Right atrium auricular region (tissue), 2 donors: ENCODE measurements at regions not wholly inside any gene's neighbourhood (a gene's known extent, or its start where the extent isn't known, plus 50 kb on each side); places are given as distances from the start of the nearest gene placed in this dataset.

Experiments
- DNase-seq: peaks from one replicate; pipeline ENCODE4 v3.0.0-alpha.2; 2019; ENCODE audit warnings: low spot score
- H3K27ac ChIP-seq, 2 donors: fragments of 200-600 bp; sonication (generic); 1 replicate in 1 of 2; 2 replicates in 1 of 2; pipeline ENCODE4 v1.5.1; 2016 to 2019
- H3K27me3 ChIP-seq, 2 donors: fragments of 200-600 bp; sonication (generic); one replicate each; pipeline versions ENCODE4 v1.5.1 to v1.6.0; 2017 to 2019
- H3K36me3 ChIP-seq: fragments of 200-600 bp; sonication (generic); one replicate; pipeline ENCODE4 v1.5.1; 2016
- H3K4me1 ChIP-seq, 2 donors: fragments of 200-600 bp; sonication (generic); one replicate each; pipeline versions ENCODE4 v1.5.1 to v1.6.0; 2017 to 2019
- H3K4me3 ChIP-seq, 2 donors: fragments of 200-600 bp; sonication (generic); 1 replicate in 1 of 2; 2 replicates in 1 of 2; pipeline ENCODE4 v1.5.1; 2017 to 2019; ENCODE audit warnings: mild to moderate bottlenecking in 1 of 2, moderate library complexity in 1 of 2
- H3K9me3 ChIP-seq, 2 donors: fragments of 200-600 bp; sonication (generic); one replicate each; pipeline ENCODE4 v1.5.1; 2019
- TF ChIP-seq, protein P1 (sequence below), 2 donors: fragments of 200-600 bp; sonication (generic); IDR thresholded peaks; one replicate each; pipeline ENCODE4 v1.5.1; 2019; ENCODE audit warnings: antibody characterized with exemption in 2 of 2

DNA sequence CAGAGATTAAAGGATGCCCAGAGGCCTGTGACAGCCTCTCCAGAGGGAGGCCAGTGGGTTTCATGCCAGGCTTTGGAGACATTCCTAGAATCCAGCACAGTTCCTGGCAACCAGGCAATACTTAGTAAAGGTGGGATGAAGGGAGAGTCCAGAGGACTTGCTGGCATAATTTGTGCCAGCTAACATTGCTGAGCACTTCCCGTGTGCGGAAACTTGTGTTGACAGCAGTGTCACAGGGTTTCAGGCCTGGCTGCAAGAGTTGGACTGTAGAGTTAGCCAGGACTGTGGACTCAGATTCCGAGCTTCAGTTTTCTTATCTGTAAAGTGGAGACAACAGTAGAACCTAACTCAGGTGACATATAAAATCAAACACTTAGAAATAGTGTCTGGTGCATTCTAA lies 141.7 kb downstream of the SALL1 start:
- no peaks in the 10 kb centered on the region for H3K27me3 ChIP-seq
- no peak overlapping the region for H3K4me3 ChIP-seq
- TF ChIP-seq, protein P1, sequence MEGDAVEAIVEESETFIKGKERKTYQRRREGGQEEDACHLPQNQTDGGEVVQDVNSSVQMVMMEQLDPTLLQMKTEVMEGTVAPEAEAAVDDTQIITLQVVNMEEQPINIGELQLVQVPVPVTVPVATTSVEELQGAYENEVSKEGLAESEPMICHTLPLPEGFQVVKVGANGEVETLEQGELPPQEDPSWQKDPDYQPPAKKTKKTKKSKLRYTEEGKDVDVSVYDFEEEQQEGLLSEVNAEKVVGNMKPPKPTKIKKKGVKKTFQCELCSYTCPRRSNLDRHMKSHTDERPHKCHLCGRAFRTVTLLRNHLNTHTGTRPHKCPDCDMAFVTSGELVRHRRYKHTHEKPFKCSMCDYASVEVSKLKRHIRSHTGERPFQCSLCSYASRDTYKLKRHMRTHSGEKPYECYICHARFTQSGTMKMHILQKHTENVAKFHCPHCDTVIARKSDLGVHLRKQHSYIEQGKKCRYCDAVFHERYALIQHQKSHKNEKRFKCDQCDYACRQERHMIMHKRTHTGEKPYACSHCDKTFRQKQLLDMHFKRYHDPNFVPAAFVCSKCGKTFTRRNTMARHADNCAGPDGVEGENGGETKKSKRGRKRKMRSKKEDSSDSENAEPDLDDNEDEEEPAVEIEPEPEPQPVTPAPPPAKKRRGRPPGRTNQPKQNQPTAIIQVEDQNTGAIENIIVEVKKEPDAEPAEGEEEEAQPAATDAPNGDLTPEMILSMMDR (IDR thresholded peaks at IDR 0.05), result no peak
- no peak for DNase-seq
- H3K27ac ChIP-seq, result no peak overlapping the region
- peaks cover 0 to 11% of the 10 kb centered on the region in 2 donors for H3K9me3 ChIP-seq
- no peaks in the 10 kb centered on the region for H3K4me1 ChIP-seq
- no peaks in the 10 kb centered on the region for H3K36me3 ChIP-seq

DNA sequence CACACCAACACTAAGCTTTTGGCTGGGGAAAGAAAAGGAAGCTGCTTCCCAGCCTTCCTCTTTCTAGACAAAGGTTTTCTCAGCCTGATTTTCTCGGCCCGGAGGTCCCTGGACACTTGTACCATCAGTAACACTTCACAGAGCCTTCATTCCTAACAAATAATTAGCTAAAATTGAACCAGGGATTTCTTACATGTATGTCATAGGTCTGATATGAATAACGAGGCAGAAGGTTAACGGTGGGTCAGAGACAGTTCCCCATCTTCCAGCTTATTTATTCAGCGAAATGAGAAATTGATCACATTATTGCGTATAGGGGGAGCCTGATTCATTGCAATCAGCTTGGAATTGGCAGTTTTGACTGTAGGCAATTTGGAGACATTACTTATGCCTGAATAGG lies 142.5 kb downstream of the SALL1 start:
- H3K27ac ChIP-seq, result no peak overlapping the region
- TF ChIP-seq, protein P1 (IDR thresholded peaks at IDR 0.05), result no peak

DNA sequence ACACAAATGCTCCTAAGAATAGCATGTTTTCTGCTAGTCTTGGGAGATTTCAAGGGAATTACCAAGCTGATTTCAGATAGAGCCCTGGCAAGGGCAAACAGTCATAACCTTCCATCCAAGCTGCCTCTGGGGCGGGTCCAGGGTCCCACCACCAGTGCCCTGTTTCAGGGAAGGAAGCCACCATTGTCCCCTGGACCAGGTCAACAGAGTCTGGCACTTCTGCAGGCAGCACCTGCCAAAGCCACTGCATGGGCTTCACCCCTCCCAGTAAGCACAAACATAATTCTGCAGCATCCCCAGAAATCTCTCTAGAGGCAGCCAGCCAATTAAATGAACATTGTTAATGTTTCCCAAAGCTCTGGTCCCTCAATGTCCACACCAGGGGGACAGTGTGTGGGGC lies 143.0 kb downstream of the SALL1 start:
- no peaks in the 10 kb centered on the region for H3K27me3 ChIP-seq
- H3K9me3 ChIP-seq, result peaks cover 0 to 11% of the 10 kb centered on the region in 2 donors
- no peak overlapping the region for H3K27ac ChIP-seq
- no peak overlapping the region for H3K4me3 ChIP-seq
- TF ChIP-seq, protein P1 (IDR thresholded peaks at IDR 0.05), result no peak
- no peaks in the 10 kb centered on the region for H3K36me3 ChIP-seq
- no peak for DNase-seq
- H3K4me1 ChIP-seq, result no peaks in the 10 kb centered on the region

More for the DNA sequence above, 142.5 kb downstream of the SALL1 start:
- H3K4me1 ChIP-seq, result no peaks in the 10 kb centered on the region
- no peak overlapping the region for H3K4me3 ChIP-seq
- H3K9me3 ChIP-seq, result peaks cover 0 to 11% of the 10 kb centered on the region in 2 donors
- DNase-seq, result no peak
- no peaks in the 10 kb centered on the region for H3K27me3 ChIP-seq
- H3K36me3 ChIP-seq, result no peaks in the 10 kb centered on the region

DNA sequence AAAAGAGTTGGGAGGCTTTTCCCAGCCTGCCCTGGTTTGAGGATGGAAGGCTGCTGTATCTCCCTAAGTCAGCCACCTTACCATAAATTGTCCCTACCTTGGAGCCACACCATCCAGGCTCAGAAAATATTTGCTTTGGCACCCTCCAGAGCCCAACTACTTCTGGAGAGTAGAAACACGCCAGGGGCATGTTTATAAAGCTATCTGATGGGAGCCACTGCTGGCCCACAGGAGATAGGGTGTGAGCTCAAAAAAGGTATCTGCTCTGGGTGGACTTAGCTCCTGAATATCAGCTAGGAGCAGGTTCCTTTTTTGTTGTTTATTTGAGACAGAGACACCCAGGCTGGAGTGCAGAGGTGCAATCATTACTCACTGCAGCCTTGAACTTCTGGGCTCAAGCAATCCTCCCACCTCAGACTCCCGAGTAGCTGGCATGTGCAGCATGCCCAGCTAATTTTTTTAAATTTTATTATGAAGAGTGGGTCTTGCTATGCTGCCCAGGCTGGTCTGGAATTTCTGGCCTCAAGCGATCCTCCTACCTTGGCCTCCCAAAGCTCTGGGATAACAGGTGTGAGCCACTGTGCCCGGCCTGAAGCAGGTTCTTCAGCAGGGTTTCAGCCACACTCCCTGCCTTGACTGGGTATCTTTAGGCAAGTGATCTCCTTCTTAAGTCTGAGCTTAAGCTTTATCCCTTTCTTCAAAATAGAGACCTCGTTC lies 147.1 kb downstream of the SALL1 start:
- Histone ChIP-seq H3K27ac (no peak overlapping the region), H3K4me3 (no peak overlapping the region), H3K4me1 (no peaks in the 10 kb centered on the region), H3K27me3 (no peaks in the 10 kb centered on the region), H3K36me3 (no peaks in the 10 kb centered on the region), H3K9me3 (no peaks in the 10 kb centered on the region)
- TF ChIP-seq, protein P1 (IDR thresholded peaks at IDR 0.05), result no peak
- DNase-seq, result no peak

DNA sequence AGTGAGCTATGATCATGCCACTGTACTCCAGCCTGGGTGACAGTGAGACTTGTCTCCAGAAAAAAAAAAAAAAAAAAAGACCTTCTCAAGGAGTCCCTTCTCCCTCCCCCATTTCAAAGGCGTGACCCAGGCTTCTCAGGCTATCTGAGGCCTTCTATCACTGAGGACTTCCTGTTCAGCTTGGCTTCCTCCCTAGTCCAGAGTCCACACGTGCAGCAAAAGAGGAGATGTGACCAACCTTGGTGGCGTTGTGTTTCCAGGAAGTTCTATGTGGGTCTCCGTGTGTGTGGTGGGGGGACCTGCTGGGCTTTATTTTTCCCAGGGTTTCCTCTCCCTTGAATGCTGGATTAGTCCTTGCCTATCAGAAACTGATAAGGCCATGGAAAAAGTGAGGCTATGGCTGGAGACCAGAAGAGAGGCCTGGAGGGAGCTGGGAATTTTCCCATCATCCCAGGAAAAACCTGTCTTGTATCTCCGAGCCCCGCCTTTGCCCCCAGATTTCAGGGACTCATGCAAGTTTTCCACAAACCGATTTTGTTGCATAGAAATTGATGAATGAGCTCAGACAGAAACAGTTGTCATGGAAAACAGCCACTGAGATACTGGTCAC lies 148.1 kb downstream of the SALL1 start:
- Histone ChIP-seq H3K27ac (no peak overlapping the region), H3K9me3 (no peaks in the 10 kb centered on the region), H3K36me3 (no peaks in the 10 kb centered on the region), H3K4me1 (no peaks in the 10 kb centered on the region), H3K27me3 (no peaks in the 10 kb centered on the region), H3K4me3 (no peak overlapping the region)
- TF ChIP-seq, protein P1 (IDR thresholded peaks at IDR 0.05), result no peak
- DNase-seq, result no peak
